ENCODE measurements at regions not wholly inside any gene's neighbourhood (a gene's known extent, or its start where the extent isn't known, plus 50 kb on each side); places are given as distances from the start of the nearest gene placed in this dataset.

GRCh38 chr9:86795823-86796553 lies 151.3 kb downstream of the GAS1 start:
- Histone ChIP-seq H3K36me3 (ENCODE audit: control insufficient read depth in 2 of 2, insufficient read depth in 2 of 2, low read length in 2 of 2) (no peaks in the 10 kb centered on the region), H3K27me3 (ENCODE audit: control insufficient read depth in 1 of 2, insufficient read depth in 2 of 2, low read length in 2 of 2) (no peaks in the 10 kb centered on the region), H3K4me1 (ENCODE audit: control insufficient read depth, insufficient read depth, low read length) (peaks cover 18% of the 10 kb centered on the region), H3K9ac (ENCODE audit: low read length in 2 of 2) (no peak overlapping the region), H3K4me3 (ENCODE audit: low read length in 2 of 2) (peak overlapping the region in 1 of 2 donors; percentile 40), H3K9me3 (ENCODE audit: control insufficient read depth in 2 of 2, low read length in 2 of 2) (no peaks in the 10 kb centered on the region), H3K27ac (ENCODE audit: low read length) (no peak overlapping the region)

GRCh38 chr9:86795047-86795442 lies 152.3 kb downstream of the GAS1 start:
- H3K9me3 ChIP-seq (ENCODE audit: control insufficient read depth in 2 of 2, low read length in 2 of 2) = no peaks in the 10 kb centered on the region
- peak overlapping the region; percentile 31 for H3K27ac ChIP-seq (ENCODE audit: low read length)
- H3K9ac ChIP-seq (ENCODE audit: low read length in 2 of 2) = no peak overlapping the region
- H3K4me3 ChIP-seq (ENCODE audit: low read length in 2 of 2) = peak overlapping the region in 1 of 2 donors; percentile 40
- no peaks in the 10 kb centered on the region for H3K36me3 ChIP-seq (ENCODE audit: control insufficient read depth in 2 of 2, insufficient read depth in 2 of 2, low read length in 2 of 2)
- no peaks in the 10 kb centered on the region for H3K27me3 ChIP-seq (ENCODE audit: control insufficient read depth in 1 of 2, insufficient read depth in 2 of 2, low read length in 2 of 2)
- H3K4me1 ChIP-seq (ENCODE audit: control insufficient read depth, insufficient read depth, low read length) = peaks cover 18% of the 10 kb centered on the region

- Histone ChIP-seq H3K27me3 (ENCODE audit: control insufficient read depth in 1 of 2, insufficient read depth in 2 of 2, low read length in 2 of 2) (no peaks in the 10 kb centered on the region), H3K9me3 (ENCODE audit: control insufficient read depth in 2 of 2, low read length in 2 of 2) (no peaks in the 10 kb centered on the region), H3K4me3 (ENCODE audit: low read length in 2 of 2) (peak overlapping the region in 1 of 2 donors; percentile 40), H3K9ac (ENCODE audit: low read length in 2 of 2) (no peak overlapping the region), H3K4me1 (ENCODE audit: control insufficient read depth, insufficient read depth, low read length) (peaks cover 18% of the 10 kb centered on the region), H3K36me3 (ENCODE audit: control insufficient read depth in 2 of 2, insufficient read depth in 2 of 2, low read length in 2 of 2) (no peaks in the 10 kb centered on the region), H3K27ac (ENCODE audit: low read length) (no peak overlapping the region)
Observed at GRCh38 chr9:86794391-86795046, 152.8 kb downstream of the GAS1 start.

GRCh38 chr9:86792136-86792535 lies 155.2 kb downstream of the GAS1 start:
- Histone ChIP-seq H3K36me3 (ENCODE audit: control insufficient read depth in 2 of 2, insufficient read depth in 2 of 2, low read length in 2 of 2) (no peaks in the 10 kb centered on the region), H3K27ac (ENCODE audit: low read length) (no peak overlapping the region), H3K9me3 (ENCODE audit: control insufficient read depth in 2 of 2, low read length in 2 of 2) (no peaks in the 10 kb centered on the region), H3K27me3 (ENCODE audit: control insufficient read depth in 1 of 2, insufficient read depth in 2 of 2, low read length in 2 of 2) (no peaks in the 10 kb centered on the region), H3K4me1 (ENCODE audit: control insufficient read depth, insufficient read depth, low read length) (peaks cover 18% of the 10 kb centered on the region), H3K9ac (ENCODE audit: low read length in 2 of 2) (no peak overlapping the region), H3K4me3 (ENCODE audit: low read length in 2 of 2) (no peak overlapping the region)

GRCh38 chr9:86790805-86791204 lies 156.5 kb downstream of the GAS1 start:
- H3K27me3 ChIP-seq (ENCODE audit: control insufficient read depth in 1 of 2, insufficient read depth in 2 of 2, low read length in 2 of 2) = no peaks in the 10 kb centered on the region
- no peaks in the 10 kb centered on the region for H3K36me3 ChIP-seq (ENCODE audit: control insufficient read depth in 2 of 2, insufficient read depth in 2 of 2, low read length in 2 of 2)
- H3K4me1 ChIP-seq (ENCODE audit: control insufficient read depth, insufficient read depth, low read length) = peaks cover 14% of the 10 kb centered on the region
- no peak overlapping the region for H3K27ac ChIP-seq (ENCODE audit: low read length)
- H3K9ac ChIP-seq (ENCODE audit: low read length in 2 of 2) = no peak overlapping the region
- no peaks in the 10 kb centered on the region for H3K9me3 ChIP-seq (ENCODE audit: control insufficient read depth in 2 of 2, low read length in 2 of 2)
- H3K4me3 ChIP-seq (ENCODE audit: low read length in 2 of 2) = no peak overlapping the region

- Histone ChIP-seq H3K4me3 (ENCODE audit: low read length in 2 of 2) (no peak overlapping the region), H3K4me1 (ENCODE audit: control insufficient read depth, insufficient read depth, low read length) (no peaks in the 10 kb centered on the region), H3K27me3 (ENCODE audit: control insufficient read depth in 1 of 2, insufficient read depth in 2 of 2, low read length in 2 of 2) (no peaks in the 10 kb centered on the region), H3K27ac (ENCODE audit: low read length) (no peak overlapping the region), H3K36me3 (ENCODE audit: control insufficient read depth in 2 of 2, insufficient read depth in 2 of 2, low read length in 2 of 2) (no peaks in the 10 kb centered on the region), H3K9me3 (ENCODE audit: control insufficient read depth in 2 of 2, low read length in 2 of 2) (no peaks in the 10 kb centered on the region), H3K9ac (ENCODE audit: low read length in 2 of 2) (no peak overlapping the region)
Observed at GRCh38 chr9:86788456-86788855, 158.8 kb downstream of the GAS1 start.

- Histone ChIP-seq H3K27ac (ENCODE audit: low read length) (no peak overlapping the region), H3K9me3 (ENCODE audit: control insufficient read depth in 2 of 2, low read length in 2 of 2) (no peaks in the 10 kb centered on the region), H3K27me3 (ENCODE audit: control insufficient read depth in 1 of 2, insufficient read depth in 2 of 2, low read length in 2 of 2) (no peaks in the 10 kb centered on the region), H3K9ac (ENCODE audit: low read length in 2 of 2) (no peak overlapping the region), H3K36me3 (ENCODE audit: control insufficient read depth in 2 of 2, insufficient read depth in 2 of 2, low read length in 2 of 2) (no peaks in the 10 kb centered on the region), H3K4me3 (ENCODE audit: low read length in 2 of 2) (no peak overlapping the region), H3K4me1 (ENCODE audit: control insufficient read depth, insufficient read depth, low read length) (no peaks in the 10 kb centered on the region)
Observed at GRCh38 chr9:86783884-86784283, 163.4 kb downstream of the GAS1 start.

GRCh38 chr9:86782831-86783230 lies 164.5 kb downstream of the GAS1 start:
- no peak overlapping the region for H3K9ac ChIP-seq (ENCODE audit: low read length in 2 of 2)
- H3K27me3 ChIP-seq (ENCODE audit: control insufficient read depth in 1 of 2, insufficient read depth in 2 of 2, low read length in 2 of 2) = no peaks in the 10 kb centered on the region
- no peaks in the 10 kb centered on the region for H3K9me3 ChIP-seq (ENCODE audit: control insufficient read depth in 2 of 2, low read length in 2 of 2)
- H3K36me3 ChIP-seq (ENCODE audit: control insufficient read depth in 2 of 2, insufficient read depth in 2 of 2, low read length in 2 of 2) = no peaks in the 10 kb centered on the region
- no peak overlapping the region for H3K4me3 ChIP-seq (ENCODE audit: low read length in 2 of 2)
- no peaks in the 10 kb centered on the region for H3K4me1 ChIP-seq (ENCODE audit: control insufficient read depth, insufficient read depth, low read length)
- H3K27ac ChIP-seq (ENCODE audit: low read length) = no peak overlapping the region

- Histone ChIP-seq H3K27ac (ENCODE audit: low read length) (no peak overlapping the region), H3K4me1 (ENCODE audit: control insufficient read depth, insufficient read depth, low read length) (no peaks in the 10 kb centered on the region), H3K9ac (ENCODE audit: low read length in 2 of 2) (no peak overlapping the region), H3K36me3 (ENCODE audit: control insufficient read depth in 2 of 2, insufficient read depth in 2 of 2, low read length in 2 of 2) (no peaks in the 10 kb centered on the region), H3K4me3 (ENCODE audit: low read length in 2 of 2) (no peak overlapping the region), H3K27me3 (ENCODE audit: control insufficient read depth in 1 of 2, insufficient read depth in 2 of 2, low read length in 2 of 2) (no peaks in the 10 kb centered on the region), H3K9me3 (ENCODE audit: control insufficient read depth in 2 of 2, low read length in 2 of 2) (no peaks in the 10 kb centered on the region)
Observed at GRCh38 chr9:86778761-86779160, 168.5 kb downstream of the GAS1 start.

GRCh38 chr9:86775718-86776117 lies 171.6 kb downstream of the GAS1 start:
- Histone ChIP-seq H3K9me3 (ENCODE audit: control insufficient read depth in 2 of 2, low read length in 2 of 2) (no peaks in the 10 kb centered on the region), H3K9ac (ENCODE audit: low read length in 2 of 2) (no peak overlapping the region), H3K27ac (ENCODE audit: low read length) (no peak overlapping the region), H3K4me1 (ENCODE audit: control insufficient read depth, insufficient read depth, low read length) (no peaks in the 10 kb centered on the region), H3K36me3 (ENCODE audit: control insufficient read depth in 2 of 2, insufficient read depth in 2 of 2, low read length in 2 of 2) (no peaks in the 10 kb centered on the region), H3K27me3 (ENCODE audit: control insufficient read depth in 1 of 2, insufficient read depth in 2 of 2, low read length in 2 of 2) (no peaks in the 10 kb centered on the region), H3K4me3 (ENCODE audit: low read length in 2 of 2) (no peak overlapping the region)

GRCh38 chr9:86774116-86774515 lies 173.2 kb downstream of the GAS1 start:
- Histone ChIP-seq H3K4me1 (ENCODE audit: control insufficient read depth, insufficient read depth, low read length) (no peaks in the 10 kb centered on the region), H3K36me3 (ENCODE audit: control insufficient read depth in 2 of 2, insufficient read depth in 2 of 2, low read length in 2 of 2) (no peaks in the 10 kb centered on the region), H3K9ac (ENCODE audit: low read length in 2 of 2) (no peak overlapping the region), H3K27ac (ENCODE audit: low read length) (no peak overlapping the region), H3K27me3 (ENCODE audit: control insufficient read depth in 1 of 2, insufficient read depth in 2 of 2, low read length in 2 of 2) (no peaks in the 10 kb centered on the region), H3K4me3 (ENCODE audit: low read length in 2 of 2) (no peak overlapping the region), H3K9me3 (ENCODE audit: control insufficient read depth in 2 of 2, low read length in 2 of 2) (no peaks in the 10 kb centered on the region)
